ENCODE measurements at regions not wholly inside any gene's neighbourhood (a gene's known extent, or its start where the extent isn't known, plus 50 kb on each side); places are given as distances from the start of the nearest gene placed in this dataset.

GRCh38 chr13:106433066-106433465 is 102.4 kb downstream of the EFNB2 start:
- no peak for DNase-seq

DNA sequence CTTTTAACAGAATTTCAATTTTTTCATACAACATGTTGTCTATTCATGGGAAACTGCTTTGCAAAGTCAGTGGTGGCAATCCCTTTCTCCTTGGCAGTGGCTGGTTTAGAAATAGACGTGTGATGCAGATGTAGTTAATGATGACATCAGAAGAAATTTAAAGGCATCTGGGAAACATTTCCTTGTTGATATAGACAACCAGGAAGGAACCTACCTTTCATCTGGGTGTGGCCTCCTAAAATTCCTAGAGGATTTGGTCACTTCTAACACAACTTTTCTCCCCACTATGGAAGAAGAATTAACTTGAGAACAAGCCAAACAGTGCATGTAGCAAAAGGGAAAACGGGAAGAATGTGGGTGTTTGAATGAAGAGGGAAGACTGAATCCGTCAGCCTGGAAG is 102.8 kb downstream of the EFNB2 start:
- no peak for DNase-seq

- no peak for DNase-seq
These were observed 108.6 kb downstream of the EFNB2 start for GRCh38 chr13:106426909-106427308.

- DNase-seq = no peak
These were observed 109.8 kb downstream of the EFNB2 start for GRCh38 chr13:106425661-106426060.

DNA sequence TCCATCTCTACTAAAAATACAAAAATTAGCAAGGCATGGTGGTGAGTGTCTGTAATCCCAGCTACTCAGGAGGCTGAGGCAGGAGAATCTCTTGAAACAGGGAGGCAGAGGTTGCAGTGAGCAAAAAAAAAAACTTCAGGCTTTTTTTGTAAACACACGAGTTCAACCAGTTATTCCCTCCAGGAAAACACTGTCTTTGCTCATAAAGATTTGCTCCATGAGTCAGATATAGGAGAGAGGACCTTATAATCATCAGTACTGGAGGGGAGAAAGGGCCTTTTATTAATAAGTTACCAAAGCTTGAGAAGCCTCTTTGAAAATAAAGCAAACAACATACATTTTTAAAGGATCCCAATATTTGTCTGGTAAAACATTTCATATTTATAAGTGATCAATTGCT is 110.7 kb downstream of the EFNB2 start:
- DNase-seq = no peak

GRCh38 chr13:106423530-106423929 is 111.9 kb downstream of the EFNB2 start:
- DNase-seq = no peak

DNA sequence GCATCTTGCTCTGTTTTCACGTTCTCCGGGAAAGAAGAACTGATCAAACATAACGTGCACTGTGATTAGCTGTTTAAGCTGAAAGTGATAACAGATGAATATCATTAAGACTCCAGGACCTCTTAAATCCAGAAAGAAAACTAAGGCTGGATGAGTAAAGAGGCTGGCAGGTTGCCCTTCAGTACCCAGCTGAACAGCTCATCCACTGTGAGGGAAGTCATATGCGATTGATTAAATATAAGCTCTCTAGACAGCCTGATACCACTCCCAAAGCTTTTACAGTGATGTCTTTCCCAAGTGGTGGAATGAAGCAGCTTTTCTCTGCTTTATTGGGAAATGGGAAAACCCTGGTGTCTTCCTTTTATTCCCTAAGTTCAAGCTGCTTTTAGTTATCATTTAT is 116.9 kb downstream of the EFNB2 start:
- DNase-seq = no peak

DNA sequence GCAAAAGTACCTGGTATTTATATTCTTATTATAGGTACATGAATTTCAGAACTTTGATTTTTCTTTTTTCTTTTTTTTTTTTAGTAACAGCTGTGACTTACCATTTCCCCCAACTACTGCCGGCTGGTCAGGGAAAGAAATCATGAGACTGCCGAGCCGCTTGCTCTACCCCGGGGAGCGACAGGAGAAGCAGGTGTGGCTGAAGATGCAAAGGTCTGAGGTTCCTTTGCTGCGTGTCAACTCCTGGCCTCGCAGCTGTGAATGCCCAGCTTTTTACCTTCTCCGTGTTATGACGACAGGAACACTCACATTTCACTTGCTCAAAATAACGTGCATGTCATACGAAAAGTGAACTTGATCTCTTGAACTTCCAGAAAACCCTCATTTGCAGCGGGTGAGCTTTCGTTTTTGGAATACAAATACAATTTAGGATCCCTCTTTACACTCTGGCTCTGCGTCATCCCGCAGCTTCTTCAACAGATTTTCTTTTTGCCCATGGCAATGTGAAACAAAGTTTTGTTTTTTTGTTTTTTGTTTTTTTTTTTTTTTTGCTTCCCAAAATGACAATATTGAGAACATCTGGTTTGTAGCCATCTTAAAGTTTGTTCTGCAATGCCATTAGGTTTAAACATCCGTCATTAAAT is 117.9 kb downstream of the EFNB2 start:
- no peak for DNase-seq

GRCh38 chr13:106416645-106417044 is 118.8 kb downstream of the EFNB2 start:
- no peak for DNase-seq

DNA sequence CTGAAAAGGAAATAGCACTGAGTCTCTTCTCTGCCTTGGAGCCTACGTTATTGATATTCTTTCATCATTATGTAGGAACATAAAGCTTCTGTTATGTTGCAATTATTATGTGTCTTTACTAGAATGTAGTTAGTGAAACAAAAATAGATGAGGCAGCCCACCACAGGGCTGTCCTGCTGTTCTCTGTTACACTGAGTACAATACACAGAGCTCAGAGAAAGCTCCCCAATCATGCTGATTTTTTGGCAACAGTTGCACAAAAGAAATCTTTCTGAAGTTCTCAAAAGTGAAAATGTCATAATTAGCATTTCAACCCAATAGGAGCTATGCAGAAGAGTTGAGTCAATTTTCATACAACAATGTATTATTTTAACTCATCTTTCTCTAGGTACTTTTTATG is 119.5 kb downstream of the EFNB2 start:
- no peak for DNase-seq

DNA sequence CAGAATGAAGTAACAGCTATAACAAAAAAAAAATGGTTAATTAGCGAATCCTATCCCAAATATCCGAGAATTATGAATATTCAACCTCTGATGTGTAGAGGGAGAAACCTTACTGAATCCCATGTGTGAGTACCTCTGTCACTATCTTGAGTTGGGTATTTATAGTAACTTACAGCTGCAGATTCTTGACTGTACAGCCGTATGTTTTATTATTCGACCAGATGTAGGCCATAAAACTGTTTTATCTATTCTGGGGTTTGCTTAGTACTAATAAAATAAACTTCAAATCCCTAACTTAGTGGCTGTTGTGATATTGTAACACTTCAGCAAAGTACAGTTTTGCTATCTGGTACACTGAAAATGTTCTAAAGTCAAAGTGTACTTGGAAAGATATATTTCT is 120.0 kb downstream of the EFNB2 start:
- no peak for DNase-seq

- no peak for DNase-seq
These were observed 128.1 kb downstream of the EFNB2 start for GRCh38 chr13:106407338-106407737.

GRCh38 chr13:106405731-106406130 is 129.7 kb downstream of the EFNB2 start:
- DNase-seq = no peak

- no peak for DNase-seq
These were observed 132.2 kb downstream of the EFNB2 start for GRCh38 chr13:106403280-106403679.

DNA sequence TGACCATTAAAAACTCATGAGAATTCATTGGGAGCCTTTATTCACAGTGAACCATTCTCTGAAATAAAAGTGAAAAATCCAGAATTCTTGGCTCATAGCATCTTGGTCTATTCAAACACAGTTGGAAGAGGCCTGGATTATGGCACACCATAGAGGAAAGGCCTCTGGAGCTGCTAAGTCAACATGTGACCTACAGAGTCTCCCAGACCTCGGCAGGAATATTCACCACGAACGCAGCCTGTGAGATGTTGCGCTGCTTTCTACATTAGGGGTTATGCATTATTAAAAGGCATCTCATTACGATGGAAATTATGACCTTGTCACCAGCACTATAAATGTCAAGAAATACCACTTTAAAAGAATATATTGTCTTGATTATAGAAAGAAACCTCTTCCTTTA is 132.6 kb downstream of the EFNB2 start:
- no peak for DNase-seq

GRCh38 chr13:106401081-106401480 is 134.4 kb downstream of the EFNB2 start:
- no peak for DNase-seq

- no peak for DNase-seq
These were observed 135.2 kb downstream of the EFNB2 start for GRCh38 chr13:106400289-106400688.

DNA sequence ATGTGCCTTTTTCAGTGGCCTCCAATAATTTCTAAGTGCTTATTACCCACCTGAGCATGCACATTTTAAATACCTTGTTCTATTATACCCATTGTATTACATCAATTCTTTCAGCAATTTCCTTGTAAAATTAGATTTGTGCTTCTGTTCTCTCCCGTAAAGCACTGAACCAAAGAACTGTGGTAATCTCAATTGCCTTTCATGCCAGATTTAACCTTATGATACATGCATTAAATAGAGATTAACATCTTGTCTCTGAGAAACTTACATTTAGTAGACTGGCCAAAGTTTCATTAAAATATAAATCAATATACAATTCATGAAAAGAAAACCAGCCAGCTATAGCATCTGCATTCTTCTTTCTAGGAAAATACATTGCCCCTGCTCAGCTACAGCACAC is 137.2 kb downstream of the EFNB2 start:
- DNase-seq = no peak

DNA sequence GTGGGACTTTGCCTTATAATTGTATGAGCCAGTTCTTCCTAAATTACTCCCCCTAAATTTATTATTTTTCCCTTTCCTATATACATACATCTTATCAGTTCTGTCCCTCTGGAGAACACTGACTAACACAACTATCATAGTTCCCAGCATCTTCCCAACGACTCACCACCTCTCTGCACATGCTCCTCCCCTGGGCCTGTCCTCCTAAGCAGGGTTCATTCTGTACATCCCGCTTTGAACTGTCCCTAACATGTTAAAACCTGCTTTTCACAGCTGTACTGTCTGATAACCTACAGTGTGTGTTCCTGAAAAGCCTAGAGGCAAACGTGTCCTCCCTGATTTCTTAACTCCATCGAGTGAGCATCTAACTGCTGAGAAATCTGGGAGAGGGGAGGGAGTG is 141.7 kb downstream of the EFNB2 start:
- DNase-seq = no peak

GRCh38 chr13:106391681-106392080 is 143.8 kb downstream of the EFNB2 start:
- DNase-seq = no peak

- DNase-seq = no peak
These were observed 144.2 kb downstream of the EFNB2 start for GRCh38 chr13:106391271-106391670.

DNA sequence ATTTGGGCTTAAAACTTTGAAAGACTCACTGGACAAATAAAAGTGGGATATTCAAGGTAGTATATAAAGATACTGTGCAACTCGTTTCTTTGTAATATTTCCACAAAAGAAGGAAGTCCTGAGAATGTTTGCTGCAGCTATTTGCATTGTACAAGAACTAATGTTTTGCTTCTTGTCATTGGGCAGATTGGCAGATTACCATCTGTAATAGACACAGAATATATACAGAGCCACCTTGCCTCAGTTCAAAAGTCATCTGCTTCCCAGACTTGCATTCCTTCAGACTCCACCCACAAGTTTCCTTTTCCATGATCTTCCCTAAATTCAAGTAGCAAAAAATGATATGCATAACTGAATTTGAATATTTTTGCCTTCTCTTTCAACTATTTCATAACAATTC is 145.1 kb downstream of the EFNB2 start:
- DNase-seq = no peak

DNA sequence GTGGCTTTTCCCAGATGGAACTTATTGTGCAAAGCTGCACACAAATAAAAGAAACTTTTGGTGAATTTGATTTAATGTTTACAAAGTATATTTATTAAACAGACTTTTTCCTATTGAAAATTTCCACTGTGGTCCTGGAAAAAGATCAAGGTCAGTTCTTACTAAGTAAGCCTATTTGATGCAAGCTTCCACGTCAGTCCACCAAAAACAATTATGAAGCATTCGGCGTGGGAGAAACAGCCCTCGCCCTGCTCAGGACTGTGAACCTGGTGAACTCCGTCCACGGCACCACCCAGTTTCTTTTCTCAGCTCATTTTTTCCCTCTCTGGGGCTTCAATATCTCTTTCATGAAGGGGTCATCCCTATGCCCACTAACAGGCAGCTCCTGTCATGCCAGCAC is 149.8 kb downstream of the EFNB2 start:
- no peak for DNase-seq

DNA sequence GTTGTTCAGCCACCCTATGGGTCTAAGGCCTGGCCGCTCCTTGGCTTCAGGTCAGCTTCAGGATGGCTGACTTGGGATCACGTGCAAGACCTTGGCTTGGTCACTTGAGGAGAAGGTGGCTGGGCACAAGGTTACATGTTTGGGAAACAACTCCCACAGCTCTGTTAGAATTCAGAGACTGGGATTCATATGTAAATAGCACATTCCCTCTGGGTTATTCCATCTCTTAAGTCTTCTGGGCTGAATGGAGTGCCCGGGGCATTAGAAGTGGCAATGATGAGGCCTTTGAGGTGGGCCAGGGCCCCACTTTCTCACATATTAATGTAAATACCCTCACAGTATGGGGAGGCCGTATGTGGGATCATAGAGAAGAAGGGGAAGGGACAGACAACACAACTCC is 150.9 kb downstream of the EFNB2 start:
- DNase-seq = no peak

- no peak for DNase-seq
These were observed 151.7 kb downstream of the EFNB2 start for GRCh38 chr13:106383791-106384190.

DNA sequence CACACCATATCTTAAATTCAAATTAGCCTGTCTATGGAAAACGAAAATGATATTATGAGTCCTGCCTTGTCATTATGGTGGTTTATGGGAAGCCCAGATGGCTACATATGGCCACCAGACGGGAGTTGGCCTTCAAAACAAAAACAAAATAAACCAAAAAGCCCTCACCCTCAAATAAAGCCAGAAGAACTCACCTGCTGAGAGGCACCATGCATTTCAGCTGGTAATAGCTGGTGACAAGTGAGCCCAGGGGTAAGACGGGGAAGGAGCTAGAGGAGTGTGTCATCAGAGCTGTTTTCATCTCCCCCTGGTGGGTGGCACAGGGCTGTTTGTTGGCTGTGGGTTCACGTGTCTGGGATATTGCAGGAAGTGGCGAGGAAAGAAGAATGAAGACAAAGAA is 152.9 kb downstream of the EFNB2 start:
- no peak for DNase-seq

All from activated naive CD4-positive, alpha-beta T cell treated with anti-CD3 and anti-CD28 coated beads, Interleukin-2, amount 50 U/mL, for 16 hours (primary cell).